Left forelimb (tissue), 1 donor: ENCODE measurements at regions not wholly inside any gene's neighbourhood (a gene's known extent, or its start where the extent isn't known, plus 50 kb on each side); places are given as distances from the start of the nearest gene placed in this dataset.
"Not testable (repeated sequence)": the region's sequence is repeated elsewhere in the genome, so short reads cannot be mapped to it uniquely, and the experiment has no call there.

Experiments used
- DNase-seq: peaks from one replicate; pipeline ENCODE4 v3.0.0-alpha.2; 2018; ENCODE audit warnings: low spot score

DNA sequence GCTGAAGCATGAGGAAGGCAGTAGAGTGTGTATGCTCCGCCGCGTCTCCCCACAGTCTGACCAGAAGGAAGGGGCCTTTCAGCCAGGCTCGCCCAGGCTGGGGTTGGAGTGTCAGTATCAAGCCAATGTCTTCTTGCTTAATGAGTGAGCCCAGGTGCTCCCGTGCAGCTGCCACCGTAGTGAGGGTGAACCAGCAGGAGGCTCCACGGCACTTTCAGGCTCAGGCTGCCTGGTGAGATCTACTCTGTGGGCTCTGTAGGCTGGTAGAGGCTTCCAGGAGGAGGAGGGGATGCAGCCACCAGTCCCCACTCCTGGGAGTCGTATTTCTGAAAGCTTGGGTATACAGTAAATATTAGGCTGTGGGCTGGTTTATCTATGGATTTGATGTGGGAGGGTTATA lies 98.1 kb upstream of the ADCY2 start:
- not testable (repeated sequence) for DNase-seq

DNA sequence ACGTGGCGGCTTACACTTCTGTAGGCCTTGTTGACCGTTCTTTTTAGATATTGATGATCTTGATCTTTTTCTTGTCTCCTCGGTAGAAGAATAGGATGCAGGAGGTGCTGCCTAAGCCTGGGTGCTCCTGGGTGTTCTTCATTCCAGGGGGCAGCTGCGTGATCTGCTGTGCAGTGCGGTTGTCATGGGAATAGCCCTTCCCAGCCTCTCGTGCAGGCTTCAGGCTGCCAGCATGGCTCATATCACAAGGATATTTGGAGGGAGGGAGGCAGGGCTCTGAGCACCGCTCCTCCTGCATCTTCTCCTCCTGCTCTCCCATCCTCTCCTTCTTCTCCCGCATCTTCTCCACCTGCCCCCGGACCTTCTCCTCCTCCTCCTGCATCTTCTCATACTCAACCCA lies 96.2 kb upstream of the ADCY2 start:
- not testable (repeated sequence) for DNase-seq

DNA sequence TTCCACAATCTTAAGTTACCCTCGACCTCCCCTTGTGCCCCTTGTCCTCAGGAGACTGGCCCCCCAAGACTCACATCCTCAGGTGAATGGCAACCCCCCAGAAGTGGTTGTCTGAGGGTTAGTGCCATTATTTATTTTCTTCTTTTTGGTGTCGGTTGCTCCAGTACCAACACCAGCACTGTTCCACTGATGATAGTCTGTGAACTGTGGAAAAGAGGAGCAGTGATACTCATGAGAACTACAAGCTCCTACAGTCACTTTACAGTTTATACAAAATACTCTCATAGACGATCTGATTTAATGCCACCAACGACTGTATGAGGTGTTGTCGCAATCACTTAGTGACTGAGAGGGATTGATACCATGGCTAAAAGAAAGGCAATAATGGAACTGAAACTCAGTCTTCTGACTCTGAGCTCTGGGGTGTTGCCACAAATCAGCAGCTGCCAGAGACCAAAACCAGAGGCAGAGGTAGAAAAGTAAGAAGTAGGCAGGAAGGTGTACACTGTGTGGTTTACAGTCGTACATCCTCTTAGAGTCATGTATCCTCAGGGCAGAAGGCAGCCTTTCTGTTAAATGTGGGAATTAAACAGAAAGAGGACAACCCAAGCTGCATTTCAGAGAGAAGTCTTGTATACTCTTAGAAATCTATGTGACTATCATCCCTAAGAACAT lies 90.8 kb upstream of the ADCY2 start:
- not testable (repeated sequence) for DNase-seq

DNA sequence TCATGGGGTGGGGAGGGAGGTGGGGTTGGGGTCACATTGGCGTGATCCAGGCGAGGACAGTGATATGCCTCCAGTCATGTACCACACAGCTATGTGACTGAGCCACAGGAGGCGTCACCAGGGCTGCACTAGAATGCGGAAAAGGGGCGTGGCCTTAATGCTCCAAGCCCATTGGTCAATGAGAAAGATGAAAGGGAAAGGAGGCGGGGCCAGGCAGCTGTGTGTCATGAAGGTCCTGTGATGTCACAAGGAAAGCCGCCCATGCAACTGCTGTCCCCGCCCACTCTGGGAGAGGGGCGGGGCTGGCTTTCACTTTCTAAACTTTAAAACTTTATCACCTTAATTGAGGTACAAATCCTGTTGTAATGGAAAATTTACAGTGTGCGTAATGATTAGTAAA lies 89.4 kb upstream of the ADCY2 start:
- not testable (repeated sequence) for DNase-seq

DNA sequence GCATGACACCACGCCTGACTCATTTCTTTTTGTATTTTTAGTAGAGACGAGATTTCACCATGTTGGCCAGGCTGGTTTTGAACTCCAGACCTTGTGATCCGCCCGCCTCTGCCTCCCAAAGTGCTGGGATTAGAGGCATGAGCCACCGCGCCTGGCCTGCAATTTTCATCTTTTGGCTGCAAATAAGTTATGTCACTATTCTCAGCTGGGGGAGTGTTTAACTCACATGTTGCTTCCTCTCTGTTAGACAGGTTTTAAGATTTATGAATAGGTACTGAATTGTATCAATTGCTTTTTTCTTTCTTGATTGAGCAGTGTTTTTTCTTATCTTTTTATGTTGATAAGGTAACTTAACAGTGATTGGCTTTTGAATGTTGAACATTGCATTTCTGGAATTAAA lies 88.2 kb upstream of the ADCY2 start:
- not testable (repeated sequence) for DNase-seq

DNA sequence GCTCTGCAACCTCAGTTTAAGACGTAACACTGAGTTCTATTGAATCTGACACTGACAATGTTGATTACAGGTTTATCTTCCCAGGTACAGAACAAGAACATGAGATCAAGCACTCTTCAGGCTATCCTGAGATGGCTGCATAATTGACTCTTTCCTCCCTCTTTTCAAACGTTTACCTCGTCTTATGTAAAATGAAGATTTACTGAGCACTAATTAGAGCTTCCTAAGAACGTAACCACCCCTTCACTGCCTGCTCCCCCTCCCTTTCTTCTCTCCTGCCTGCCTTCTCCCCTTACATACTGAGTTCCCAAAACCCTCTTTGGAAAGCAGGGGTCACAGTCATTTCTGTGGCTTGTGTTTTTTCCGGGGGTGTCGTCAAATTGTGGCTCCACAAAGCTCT lies 86.2 kb upstream of the ADCY2 start:
- not testable (repeated sequence) for DNase-seq

DNA sequence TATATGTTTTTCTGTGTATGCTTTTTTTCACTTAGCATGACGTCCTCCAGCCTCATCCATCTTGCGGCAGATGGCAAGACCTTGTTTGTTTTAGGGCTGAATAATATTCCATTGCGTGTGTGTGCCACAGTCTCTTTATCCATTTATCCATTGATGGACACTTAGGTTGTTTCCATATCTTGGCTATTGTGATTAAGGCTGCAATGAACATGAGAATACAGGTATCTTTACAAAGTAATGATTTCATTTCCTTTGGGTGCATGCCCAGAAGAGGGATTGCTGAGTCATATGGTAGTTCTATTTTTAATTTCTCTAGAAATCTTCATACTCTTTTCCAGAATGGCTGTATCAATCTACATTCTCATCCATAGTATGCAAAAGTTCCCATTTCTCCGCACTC lies 85.3 kb upstream of the ADCY2 start:
- not testable (repeated sequence) for DNase-seq

DNA sequence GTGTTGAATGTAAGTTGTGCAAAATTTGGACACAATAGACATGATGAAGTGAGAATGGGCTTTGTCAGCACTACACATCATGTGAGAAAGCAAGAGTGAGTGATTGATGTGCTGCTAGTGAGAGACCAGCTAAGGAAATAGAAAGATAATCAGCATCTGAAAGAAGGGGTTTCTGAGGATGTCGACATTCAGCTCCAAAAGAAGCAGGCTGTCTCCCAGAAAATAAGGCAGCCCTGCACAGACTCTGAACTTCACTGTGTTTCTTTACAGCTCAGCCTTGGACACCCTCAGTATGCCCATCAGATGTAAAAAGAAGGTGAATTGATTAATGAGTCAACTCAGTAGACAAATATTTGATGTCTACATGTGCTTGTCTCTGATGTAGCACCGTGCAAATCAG lies 80.8 kb upstream of the ADCY2 start:
- DNase-seq: no peak

DNA sequence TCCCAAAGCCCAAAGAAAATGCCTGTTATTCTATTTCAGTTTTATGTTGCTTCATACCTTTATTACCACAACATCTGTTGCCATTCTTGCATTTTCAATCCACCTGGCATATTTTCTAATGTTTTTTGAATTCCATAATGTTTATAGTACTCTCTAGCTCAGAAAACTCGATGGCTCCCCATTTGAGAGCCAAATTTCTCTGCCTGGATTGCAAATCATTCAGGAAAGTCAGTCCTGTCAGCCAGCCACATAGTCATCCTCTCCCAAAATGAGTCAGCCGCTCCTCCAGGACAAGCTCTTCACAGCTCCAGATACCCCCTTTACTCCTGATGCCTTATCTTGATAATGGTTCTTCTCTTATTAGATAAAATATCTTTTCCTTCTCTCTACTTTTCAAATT lies 78.2 kb upstream of the ADCY2 start:
- DNase-seq: no peak

DNA sequence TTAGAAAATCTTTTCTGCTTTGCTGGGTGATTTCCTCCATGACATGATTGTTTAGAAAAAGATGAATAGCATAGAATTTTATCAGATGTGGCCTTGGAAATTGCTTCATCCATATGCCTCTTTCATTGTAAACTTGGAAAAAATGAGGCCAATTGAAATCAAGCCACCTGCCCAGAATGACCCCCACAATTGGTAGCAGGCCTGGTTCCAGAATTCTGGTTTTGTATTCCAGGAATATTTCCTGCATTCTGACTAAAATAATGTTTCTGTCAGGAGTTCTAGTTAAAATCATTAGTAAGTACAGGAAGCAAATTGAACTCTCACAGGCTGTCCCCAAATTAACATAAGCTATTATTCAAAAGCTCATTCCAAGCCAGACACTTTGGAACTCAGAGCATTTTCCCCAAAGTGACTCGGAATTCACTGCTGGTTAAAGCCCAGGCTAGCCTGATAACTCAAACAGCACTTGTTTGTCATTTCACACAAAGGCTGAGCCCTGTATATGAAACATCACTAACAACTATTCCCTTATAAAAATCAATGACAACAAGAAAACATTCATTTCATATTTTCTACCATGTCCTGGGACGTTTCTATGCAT lies 75.1 kb upstream of the ADCY2 start:
- DNase-seq: no peak

DNA sequence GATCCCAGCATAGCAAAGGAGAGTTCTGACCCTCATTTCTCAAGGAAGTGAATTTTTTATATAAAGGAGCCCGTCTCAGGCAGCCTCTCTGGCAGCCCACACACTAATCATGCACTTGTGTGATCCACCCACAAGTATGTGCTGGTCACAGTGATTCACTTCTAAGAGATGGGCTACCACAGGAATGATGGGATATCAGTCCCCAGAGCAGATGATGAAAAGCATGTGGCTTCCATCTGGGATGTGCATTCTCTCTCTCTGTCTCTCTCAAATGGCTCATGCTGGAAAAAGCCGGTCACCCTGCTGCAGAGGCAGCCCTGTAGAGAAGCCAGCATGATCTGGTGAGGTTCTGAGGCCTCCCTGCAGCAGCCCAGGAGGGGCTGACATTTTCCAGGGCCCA lies 74.2 kb upstream of the ADCY2 start:
- DNase-seq: no peak

DNA sequence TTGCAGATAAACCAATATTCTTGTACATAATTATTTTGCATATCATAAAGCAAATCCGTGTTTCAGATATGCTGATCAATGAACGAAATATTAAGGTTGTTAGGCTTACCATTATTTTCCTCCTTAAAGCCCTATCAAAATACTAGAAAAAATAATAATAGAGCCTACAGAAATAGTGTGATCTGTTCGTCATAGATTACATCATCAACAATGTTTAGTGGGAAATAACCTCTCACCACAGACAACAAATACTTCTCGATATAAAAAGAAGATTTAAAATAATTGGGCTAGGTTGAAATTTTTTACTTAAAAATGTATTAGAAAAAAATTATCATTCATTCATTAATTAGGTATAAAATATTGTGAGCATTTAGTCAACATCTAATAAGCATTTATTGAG lies 71.0 kb upstream of the ADCY2 start:
- no peak for DNase-seq

DNA sequence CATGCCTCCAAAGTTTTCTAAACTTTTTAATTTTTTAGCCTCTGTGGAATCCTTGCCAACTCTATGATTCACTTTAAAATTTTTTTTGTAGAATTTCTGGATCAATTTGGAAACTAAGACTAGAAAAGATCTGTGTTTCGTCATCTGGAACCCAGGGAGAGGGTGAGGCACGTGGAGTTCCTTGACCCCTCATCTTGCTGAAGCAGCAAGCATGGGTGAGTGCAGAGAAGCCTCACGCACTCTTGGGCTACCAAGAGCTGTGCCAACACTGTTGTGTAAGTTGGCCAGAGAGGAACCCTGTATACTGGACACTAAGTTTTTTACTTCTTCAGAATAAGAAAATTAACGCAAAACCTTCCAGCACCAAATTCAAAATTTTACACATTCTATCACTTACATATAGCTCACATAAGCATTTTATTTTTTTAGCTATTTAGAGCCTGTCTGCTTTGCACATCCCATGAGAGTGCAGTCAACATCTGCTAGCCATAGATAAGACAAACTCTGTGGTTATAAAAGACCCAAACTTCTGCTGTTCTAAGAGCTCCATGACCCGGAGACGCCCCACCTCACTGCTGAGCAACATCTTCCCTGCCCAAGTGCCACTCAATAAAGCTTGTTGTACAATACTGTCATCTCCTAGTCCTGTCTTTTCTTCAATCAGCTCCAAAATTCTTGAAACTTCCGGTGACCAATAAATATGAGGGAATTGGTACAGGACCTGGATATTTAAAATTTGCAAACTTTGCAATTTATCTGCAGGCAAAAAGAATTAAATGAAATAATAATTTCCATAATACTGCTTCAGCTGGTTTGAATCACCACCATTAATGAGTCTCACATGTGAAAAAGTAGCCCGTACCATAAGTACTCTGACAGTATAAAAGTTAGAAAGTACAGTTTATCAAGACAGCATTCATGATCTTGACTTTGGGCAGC lies 69.7 kb upstream of the ADCY2 start:
- no peak for DNase-seq

DNA sequence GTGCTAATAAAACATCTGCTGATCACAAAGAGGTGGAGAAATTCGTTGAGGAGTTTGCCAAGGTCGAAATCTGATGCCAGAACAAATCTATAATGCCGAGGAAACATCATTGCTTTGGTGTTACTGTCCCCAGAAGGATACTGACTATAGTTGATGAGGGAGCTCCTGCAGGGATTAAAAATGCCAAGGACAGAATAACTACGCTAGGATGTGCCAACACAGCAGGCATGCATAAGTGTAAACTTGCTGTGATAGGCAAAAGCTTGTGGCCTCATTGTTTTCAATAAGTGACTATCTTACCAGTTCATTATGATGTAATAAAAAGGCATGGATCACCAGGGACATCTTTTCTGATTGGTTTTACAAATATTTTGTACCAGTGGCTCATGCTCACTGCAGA lies 66.8 kb upstream of the ADCY2 start:
- no peak for DNase-seq

DNA sequence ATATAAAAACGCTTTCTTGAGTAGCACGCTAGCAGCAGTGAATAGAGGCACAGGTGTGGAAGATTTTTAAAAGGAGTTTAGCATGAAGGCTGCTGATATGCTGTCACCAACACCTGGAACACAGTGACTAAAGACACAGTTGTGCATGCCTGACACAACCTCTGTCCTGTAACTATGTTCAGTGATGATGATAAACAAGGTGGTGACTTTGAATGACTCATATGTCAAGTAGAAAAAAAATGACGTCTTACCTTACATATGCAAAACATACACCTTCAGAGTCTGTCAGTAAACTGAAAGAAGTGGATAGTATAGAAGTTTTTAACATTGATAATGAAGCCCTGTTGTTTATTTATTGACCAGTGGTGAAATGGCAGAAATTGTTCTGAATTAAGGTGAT lies 66.2 kb upstream of the ADCY2 start:
- DNase-seq: no peak

DNA sequence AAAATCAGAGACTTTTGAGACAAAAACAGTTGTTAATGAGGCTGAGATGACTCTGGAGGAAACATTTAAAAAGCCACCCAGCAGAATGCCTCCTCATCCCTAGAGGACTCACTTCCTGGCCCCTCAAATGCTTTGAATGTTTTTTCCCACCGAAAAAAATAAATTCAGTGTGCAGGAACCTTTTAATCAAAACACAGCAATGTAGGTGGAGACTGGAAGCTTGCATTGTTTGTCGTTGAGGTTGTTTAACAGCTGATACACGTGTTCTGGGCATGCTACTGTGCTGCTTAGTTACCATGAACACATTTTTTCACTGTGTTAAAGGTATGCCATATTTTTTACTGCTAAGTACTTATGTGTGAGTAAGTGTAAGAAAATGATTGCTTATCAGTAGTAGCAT lies 65.7 kb upstream of the ADCY2 start:
- DNase-seq: no peak

DNA sequence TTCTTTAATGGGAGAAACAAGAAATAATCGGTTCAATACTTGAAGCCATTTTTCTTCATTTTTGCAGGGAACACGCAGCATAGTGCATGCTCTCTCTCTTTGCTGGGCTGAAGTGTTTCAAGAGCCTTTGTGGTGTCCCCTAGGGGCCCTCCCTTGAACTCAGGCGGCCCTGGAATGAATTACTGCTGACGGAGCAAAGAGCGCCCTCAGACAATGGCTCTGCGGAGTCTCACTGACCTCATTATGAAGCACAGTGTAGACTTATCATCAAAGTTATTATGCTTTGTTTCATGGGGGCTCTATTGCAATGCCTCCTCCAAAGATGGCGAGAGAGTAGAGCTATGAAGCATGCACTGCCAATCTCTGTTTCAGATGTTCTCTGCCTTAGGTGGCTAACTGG lies 64.8 kb upstream of the ADCY2 start:
- no peak for DNase-seq
